ENCODE measurements at regions not wholly inside any gene's neighbourhood (a gene's known extent, or its start where the extent isn't known, plus 50 kb on each side); places are given as distances from the start of the nearest gene placed in this dataset.

DNA sequence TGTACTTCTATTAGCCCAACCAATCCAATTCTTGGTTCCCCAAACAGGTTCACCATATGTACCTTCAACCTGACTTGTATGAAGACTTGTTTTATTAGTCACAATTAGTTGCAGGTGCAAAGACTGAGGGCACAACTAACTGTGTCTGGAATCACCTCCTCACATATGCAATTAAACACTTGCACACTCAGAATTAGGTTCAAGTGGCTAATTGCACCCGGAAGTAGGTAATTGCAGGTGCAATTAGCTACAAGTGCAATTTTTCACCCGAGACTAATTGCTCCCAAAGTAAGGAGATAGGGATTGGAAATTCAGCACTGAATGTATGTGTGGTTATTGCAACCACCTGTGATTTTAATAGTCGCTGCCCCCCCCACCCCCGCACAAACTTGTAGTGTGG lies 338.9 kb downstream of the ZSWIM6 start:
- Histone ChIP-seq H3K4me1 (ENCODE audit: control insufficient read depth, insufficient read depth, low read length) (no peaks in the 10 kb centered on the region), H3K9ac (ENCODE audit: extremely low read depth, low read length, poor library complexity, severe bottlenecking) (no peak overlapping the region), H3K27ac (ENCODE audit: low read depth, low read length) (no peak overlapping the region), H3K4me3 (ENCODE audit: low read length) (no peak overlapping the region), H3K9me3 (ENCODE audit: control insufficient read depth, low read length) (no peaks in the 10 kb centered on the region), H3K36me3 (ENCODE audit: control insufficient read depth, insufficient read depth, low read length) (no peaks in the 10 kb centered on the region), H3K27me3 (ENCODE audit: control insufficient read depth, insufficient read depth, low read length, poor library complexity, severe bottlenecking) (no peaks in the 10 kb centered on the region)
- TF ChIP-seq CTCF (conservative IDR thresholded peaks at IDR 0.05), result no peak
- 95% methylated on average over 4 of the region's 4 CpGs; no CpG with 5 or more reads in 1 of the 2 experiments for WGBS, 2 experiments (ENCODE audit: insufficient coverage in 1 of 2, insufficient read length in 1 of 2)
- Mint-ChIP-seq H3K27ac (no peak overlapping the region), H3K27me3 (ENCODE audit: insufficient read depth) (peaks cover 10% of the 10 kb centered on the region), H3K4me3 (no peak overlapping the region), H3K36me3 (ENCODE audit: low read depth) (no peaks in the 10 kb centered on the region), H3K9me3 (no peaks in the 10 kb centered on the region), H3K4me1 (peaks cover 5% of the 10 kb centered on the region)
- no peak for DNase-seq

DNA sequence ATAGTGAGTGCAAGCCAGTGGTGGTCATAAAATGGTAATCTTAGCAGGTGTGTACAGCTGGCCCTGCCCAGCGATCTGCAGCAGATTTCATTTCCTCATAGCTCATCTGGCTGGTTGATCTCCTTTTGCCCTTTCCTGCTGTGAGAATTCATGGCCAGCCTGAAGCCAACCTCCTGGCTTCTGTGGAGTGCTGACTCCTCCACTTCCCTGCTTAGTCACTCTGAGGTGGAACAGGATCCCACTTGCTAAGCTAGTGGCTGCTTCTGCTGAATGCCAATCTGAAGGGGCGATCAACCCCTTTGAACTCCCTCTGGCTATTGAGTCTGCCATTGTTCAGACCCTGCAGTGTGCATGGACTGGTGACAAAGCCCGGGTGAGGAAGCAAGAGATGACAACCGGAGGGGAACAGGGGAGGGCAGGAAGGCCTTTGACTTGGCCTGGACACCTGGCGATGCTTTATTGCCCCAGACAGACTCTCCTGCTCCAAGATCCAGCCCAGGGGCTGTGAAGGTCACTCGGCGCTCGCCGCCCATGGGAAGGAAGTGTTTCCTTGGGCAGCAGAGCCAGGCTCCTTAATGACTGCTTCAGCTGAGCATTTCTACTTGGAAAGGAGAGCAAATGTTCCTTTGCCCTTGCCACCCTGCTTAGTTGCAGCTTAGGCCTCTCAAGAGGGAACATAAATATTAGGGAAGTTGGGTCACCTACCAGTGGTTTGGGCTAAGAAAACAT lies 341.1 kb downstream of the ZSWIM6 start:
- no peak overlapping the region for H3K27ac Mint-ChIP-seq
- H3K4me1 ChIP-seq (ENCODE audit: control insufficient read depth, insufficient read depth, low read length), result no peaks in the 10 kb centered on the region
- no peaks in the 10 kb centered on the region for H3K9me3 ChIP-seq (ENCODE audit: control insufficient read depth, low read length)
- no peak overlapping the region for H3K4me3 Mint-ChIP-seq
- H3K27ac ChIP-seq (ENCODE audit: low read depth, low read length), result peak overlapping the region; percentile 80
- H3K27me3 ChIP-seq (ENCODE audit: control insufficient read depth, insufficient read depth, low read length, poor library complexity, severe bottlenecking), result no peaks in the 10 kb centered on the region
- H3K27me3 Mint-ChIP-seq (ENCODE audit: insufficient read depth), result peaks cover 7% of the 10 kb centered on the region
- H3K36me3 Mint-ChIP-seq (ENCODE audit: low read depth), result no peaks in the 10 kb centered on the region
- no peaks in the 10 kb centered on the region for H3K36me3 ChIP-seq (ENCODE audit: control insufficient read depth, insufficient read depth, low read length)
- H3K4me1 Mint-ChIP-seq, result peaks cover 5% of the 10 kb centered on the region
- no peak overlapping the region for H3K9ac ChIP-seq (ENCODE audit: extremely low read depth, low read length, poor library complexity, severe bottlenecking)
- H3K9me3 Mint-ChIP-seq, result no peaks in the 10 kb centered on the region
- DNase-seq, result no peak
- 68 to 93% methylated on average over 6 to 9 of the region's 9 CpGs for WGBS, 2 experiments (ENCODE audit: insufficient coverage in 1 of 2, insufficient read length in 1 of 2)
- no peak for TF ChIP-seq CTCF (conservative IDR thresholded peaks at IDR 0.05)
- no peak overlapping the region for H3K4me3 ChIP-seq (ENCODE audit: low read length)

DNA sequence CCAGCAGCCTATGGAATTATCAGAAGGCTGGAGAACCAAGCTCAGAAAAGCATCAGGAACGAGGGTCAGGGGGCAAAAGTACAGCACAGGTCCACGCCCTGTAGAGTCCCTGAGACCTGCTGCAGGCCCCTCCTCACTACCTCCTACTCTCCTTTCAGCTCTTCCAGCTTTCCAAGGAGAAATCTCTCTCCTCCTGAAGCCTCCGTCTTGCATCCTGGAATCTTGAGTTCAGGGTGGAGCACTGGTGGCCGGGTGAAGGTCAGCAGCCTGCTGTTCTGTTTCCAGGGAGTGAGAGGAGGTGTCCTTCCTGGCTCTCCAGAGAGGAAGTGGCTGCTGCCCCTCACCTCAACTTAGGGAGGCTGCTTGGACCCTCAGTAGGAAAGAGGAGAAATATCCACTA lies 342.3 kb downstream of the ZSWIM6 start:
- Mint-ChIP-seq H3K9me3 (no peaks in the 10 kb centered on the region), H3K27ac (no peak overlapping the region), H3K36me3 (ENCODE audit: low read depth) (no peaks in the 10 kb centered on the region), H3K4me1 (peaks cover 5% of the 10 kb centered on the region), H3K4me3 (no peak overlapping the region), H3K27me3 (ENCODE audit: insufficient read depth) (no peaks in the 10 kb centered on the region)
- H3K4me3 ChIP-seq (ENCODE audit: low read length), result no peak overlapping the region
- no peaks in the 10 kb centered on the region for H3K36me3 ChIP-seq (ENCODE audit: control insufficient read depth, insufficient read depth, low read length)
- TF ChIP-seq CTCF (conservative IDR thresholded peaks at IDR 0.05), result no peak
- H3K9me3 ChIP-seq (ENCODE audit: control insufficient read depth, low read length), result no peaks in the 10 kb centered on the region
- no peak for DNase-seq
- H3K9ac ChIP-seq (ENCODE audit: extremely low read depth, low read length, poor library complexity, severe bottlenecking), result no peak overlapping the region
- H3K27me3 ChIP-seq (ENCODE audit: control insufficient read depth, insufficient read depth, low read length, poor library complexity, severe bottlenecking), result no peaks in the 10 kb centered on the region
- WGBS, 2 experiments (ENCODE audit: insufficient coverage in 1 of 2, insufficient read length in 1 of 2), result 81 to 92% methylated on average over 3 to 4 of the region's 4 CpGs
- no peak overlapping the region for H3K27ac ChIP-seq (ENCODE audit: low read depth, low read length)
- no peaks in the 10 kb centered on the region for H3K4me1 ChIP-seq (ENCODE audit: control insufficient read depth, insufficient read depth, low read length)
